ENCODE measurements at regions not wholly inside any gene's neighbourhood (a gene's known extent, or its start where the extent isn't known, plus 50 kb on each side); places are given as distances from the start of the nearest gene placed in this dataset.
A peak's percentile ranks its signal among the peaks of the same experiment; 100 is the strongest.
"Not testable (repeated sequence)": the region's sequence is repeated elsewhere in the genome, so short reads cannot be mapped to it uniquely, and the experiment has no call there.

- DNase-seq = no peak
Observed at GRCh38 chr7:155377071-155377837, 79.6 kb downstream of the INSIG1 start.

- DNase-seq = no peak
Observed at GRCh38 chr7:155377838-155378579, 79.9 kb upstream of the EN2 start.

- DNase-seq = no peak
Observed at GRCh38 chr7:155378580-155378934, 79.4 kb upstream of the EN2 start.

- DNase-seq = no peak
Observed at GRCh38 chr7:155378959-155379871, 78.7 kb upstream of the EN2 start.

GRCh38 chr7:155380221-155380861 lies 77.6 kb upstream of the EN2 start:
- DNase-seq = peak in 33 of 56 donors; percentile 3 to 75 (median 23)

GRCh38 chr7:155380976-155381851 lies 76.7 kb upstream of the EN2 start:
- peak in 5 of 56 donors; percentile 21 to 52 (median 40) for DNase-seq

- DNase-seq = peak in 6 of 56 donors; percentile 14 to 50 (median 40)
Observed at GRCh38 chr7:155381852-155382801, 75.8 kb upstream of the EN2 start.

- DNase-seq = no peak
Observed at GRCh38 chr7:155382802-155383171, 75.1 kb upstream of the EN2 start.

GRCh38 chr7:155383756-155384491 lies 74.0 kb upstream of the EN2 start:
- DNase-seq = no peak

GRCh38 chr7:155384751-155385150 lies 73.2 kb upstream of the EN2 start:
- no peak for DNase-seq

- not testable (repeated sequence) for DNase-seq
Observed at GRCh38 chr7:155385182-155385581, 72.7 kb upstream of the EN2 start.

- no peak for DNase-seq
Observed at GRCh38 chr7:155386608-155387007, 71.3 kb upstream of the EN2 start.

GRCh38 chr7:155387066-155387620 lies 70.8 kb upstream of the EN2 start:
- DNase-seq = no peak

- no peak for DNase-seq
Observed at GRCh38 chr7:155388561-155388960, 69.4 kb upstream of the EN2 start.

GRCh38 chr7:155391414-155391813 lies 66.5 kb upstream of the EN2 start:
- no peak for DNase-seq

- peak in 1 of 56 donors; percentile 0 for DNase-seq
Observed at GRCh38 chr7:155392726-155393570, 65.0 kb upstream of the EN2 start.

GRCh38 chr7:155394413-155394812 lies 63.5 kb upstream of the EN2 start:
- DNase-seq = no peak
